SU-DHL-6 (cell line): ENCODE measurements at regions not wholly inside any gene's neighbourhood (a gene's known extent, or its start where the extent isn't known, plus 50 kb on each side); places are given as distances from the start of the nearest gene placed in this dataset.

ENCODE experiments used
- CTCF ChIP-seq: fragments of 200-600 bp; sonication (generic); IDR thresholded peaks from one replicate; pipeline ENCODE4 v1.5.1; 2017; ENCODE audit warnings: antibody characterized with exemption, mild to moderate bottlenecking, low read length, moderate library complexity; ENCODE audit not compliant: insufficient read depth, poor library complexity, severe bottlenecking
- EZH2phosphoT487 ChIP-seq: fragments of 200-600 bp; sonication (generic), shearing (Covaris generic); conservative IDR thresholded peaks from 2 replicates; pipeline ENCODE4 v1.6.1; 2018; ENCODE audit warnings: mild to moderate bottlenecking, antibody characterized with exemption, low read length, moderate library complexity, mixed read lengths

GRCh38 chr9:31232485-31232884 lies 1152.0 kb upstream of the ACO1 start:
- TF ChIP-seq CTCF: no peak
- no peak for TF ChIP-seq EZH2phosphoT487
